HUES6 (cell line): ENCODE measurements at regions not wholly inside any gene's neighbourhood (a gene's known extent, or its start where the extent isn't known, plus 50 kb on each side); places are given as distances from the start of the nearest gene placed in this dataset.
"Not testable (repeated sequence)": the region's sequence is repeated elsewhere in the genome, so short reads cannot be mapped to it uniquely, and the experiment has no call there.

Experiments used
- H3K27ac ChIP-seq: 2 replicates; pipeline ENCODE4 v1.7.0; 2013; ENCODE audit warnings: low read depth, mild to moderate bottlenecking, low read length, inconsistent platforms
- H3K27me3 ChIP-seq: 2 replicates; pipeline ENCODE4 v1.6.1; 2013; ENCODE audit warnings: low read length; ENCODE audit not compliant: control insufficient read depth, insufficient read depth
- H3K36me3 ChIP-seq: 2 replicates; pipeline ENCODE4 v1.6.1; 2013; ENCODE audit warnings: low read length; ENCODE audit not compliant: control insufficient read depth, insufficient read depth
- H3K4me1 ChIP-seq: 2 replicates; pipeline ENCODE4 v1.6.1; 2013; ENCODE audit warnings: low read length; ENCODE audit not compliant: control insufficient read depth, insufficient read depth
- H3K4me3 ChIP-seq: 2 replicates; pipeline ENCODE4 v1.5.1; 2013; ENCODE audit warnings: low read depth, low read length
- H3K9ac ChIP-seq: one replicate; pipeline ENCODE4 v1.6.1; 2013; ENCODE audit warnings: mild to moderate bottlenecking, low read length
- H3K9me3 ChIP-seq: 2 replicates; pipeline ENCODE4 v1.6.1; 2013; ENCODE audit warnings: low read depth, low read length; ENCODE audit not compliant: control insufficient read depth, insufficient read depth

DNA sequence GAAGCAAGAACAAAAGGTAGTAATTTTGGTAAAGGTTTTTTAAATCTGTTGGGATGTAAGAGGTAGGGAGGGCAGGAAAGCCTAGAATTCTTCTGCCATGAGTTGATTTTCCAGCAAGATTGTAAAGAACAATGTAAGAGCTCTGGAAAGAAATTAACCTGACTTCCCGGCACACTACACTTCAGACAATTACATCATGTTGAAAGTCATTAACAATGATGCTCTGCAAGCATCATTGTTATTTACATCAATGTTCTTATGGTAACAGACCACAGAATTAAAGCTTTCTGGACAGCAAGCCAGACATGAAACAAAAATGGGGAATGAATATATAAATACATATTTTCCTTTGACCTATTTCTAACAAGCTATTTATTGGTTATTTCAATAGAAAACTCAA, 342.2 kb downstream of the CEP170 start:
- not testable (repeated sequence) for H3K9ac ChIP-seq, H3K27ac ChIP-seq, H3K9me3 ChIP-seq, H3K36me3 ChIP-seq, H3K4me3 ChIP-seq, H3K27me3 ChIP-seq, H3K4me1 ChIP-seq

DNA sequence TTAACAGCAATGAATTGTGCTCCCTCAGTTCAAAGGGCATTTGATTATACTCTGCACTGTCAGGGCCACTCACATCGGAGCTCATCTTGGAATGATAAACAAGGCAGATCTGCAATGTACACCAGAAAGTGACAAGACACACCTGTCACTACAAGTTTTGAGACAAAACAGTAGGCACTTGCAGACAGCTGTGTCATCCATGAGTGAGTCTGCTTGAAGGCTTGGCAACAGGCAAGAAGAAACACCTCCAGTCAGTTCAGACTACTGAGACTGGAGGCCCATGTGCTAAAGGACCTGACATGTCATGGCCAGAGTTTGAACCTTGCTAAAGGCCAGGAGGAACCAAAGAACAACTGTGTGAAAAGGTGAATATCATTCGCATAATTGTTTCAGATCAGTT, 354.5 kb downstream of the CEP170 start:
- H3K27me3 ChIP-seq, H3K27ac ChIP-seq, H3K4me1 ChIP-seq, H3K9me3 ChIP-seq, H3K4me3 ChIP-seq, H3K36me3 ChIP-seq, H3K9ac ChIP-seq: not testable (repeated sequence)

DNA sequence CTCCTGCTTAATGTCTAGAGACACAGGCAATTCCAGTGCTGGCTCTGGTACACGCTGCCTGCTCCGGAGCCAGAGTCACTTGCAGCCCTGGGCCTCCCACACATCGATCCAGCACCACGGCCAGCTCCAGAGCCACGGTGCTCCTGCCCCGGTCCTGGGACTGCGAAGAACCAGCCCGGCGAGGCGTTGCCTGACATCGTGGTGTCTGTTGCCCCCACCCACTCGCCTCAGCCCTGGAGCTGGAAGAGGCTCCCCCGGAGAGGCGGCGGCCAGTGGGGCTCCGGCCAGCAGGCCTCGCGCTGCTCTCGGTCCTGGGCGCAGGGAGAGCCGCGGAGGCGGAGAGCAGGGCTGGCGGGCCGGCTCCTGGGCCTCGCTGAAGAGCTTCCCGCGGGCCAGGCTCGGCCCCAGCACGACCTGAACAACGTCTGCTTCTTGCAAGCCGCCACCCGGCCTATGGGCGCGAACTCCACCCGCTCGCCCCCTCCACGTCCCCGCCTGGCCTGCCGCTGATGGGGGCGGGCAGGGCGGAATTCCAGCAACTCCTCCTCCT, 364.8 kb downstream of the CEP170 start:
- H3K4me3 ChIP-seq, result peak overlapping the region; percentile 52
- H3K4me1 ChIP-seq, result peaks cover 3% of the 10 kb centered on the region; the same call in 1 of the 2 replicates
- no peak overlapping the region for H3K27ac ChIP-seq

DNA sequence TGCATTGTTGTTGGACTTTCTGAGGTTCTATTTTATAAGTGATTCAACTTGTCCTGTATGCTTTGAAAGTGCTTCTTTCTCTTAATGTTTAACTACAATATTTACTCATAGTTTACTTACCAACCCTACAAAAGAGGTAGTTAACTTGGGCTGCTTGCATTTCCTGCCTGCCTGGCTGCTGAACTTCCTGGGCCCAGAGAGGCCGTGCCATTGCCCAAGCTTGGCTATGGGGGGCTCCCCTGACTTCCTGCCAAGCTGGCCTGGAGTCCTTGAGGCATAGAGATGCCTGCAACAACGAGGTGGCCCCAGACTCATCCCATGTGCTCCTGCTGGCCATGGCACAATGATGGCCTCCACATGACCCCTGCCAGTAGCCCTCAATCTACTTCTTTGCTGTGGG, 361.6 kb upstream of the PLD5 start:
- H3K36me3 ChIP-seq, result no peaks in the 10 kb centered on the region
- H3K27me3 ChIP-seq, result no peaks in the 10 kb centered on the region
- H3K27ac ChIP-seq, result no peak overlapping the region

More for the DNA sequence above, 364.8 kb downstream of the CEP170 start:
- H3K9me3 ChIP-seq, result no peaks in the 10 kb centered on the region
- H3K9ac ChIP-seq, result no peak overlapping the region
- no peaks in the 10 kb centered on the region for H3K27me3 ChIP-seq
- no peaks in the 10 kb centered on the region for H3K36me3 ChIP-seq

DNA sequence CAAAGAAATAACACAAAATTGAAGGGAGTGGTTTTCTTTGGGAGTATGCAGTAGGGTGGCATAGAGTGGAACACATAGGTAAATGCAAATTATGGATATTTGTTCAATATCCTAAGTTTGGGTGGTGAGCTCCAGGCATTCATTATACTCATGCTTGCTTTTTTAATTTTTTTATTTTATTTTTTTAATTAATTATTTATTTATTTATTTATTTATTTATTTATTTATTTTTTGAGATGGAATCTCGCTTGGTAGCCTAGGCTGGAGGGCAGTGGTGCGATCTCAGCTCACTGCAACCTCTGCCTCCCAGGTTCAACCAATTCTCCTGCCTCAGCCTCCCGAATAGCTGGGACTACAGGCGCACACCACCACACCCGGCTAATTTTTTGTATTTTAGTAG, 355.5 kb upstream of the PLD5 start:
- not testable (repeated sequence) for H3K9ac ChIP-seq, H3K27me3 ChIP-seq, H3K4me1 ChIP-seq, H3K27ac ChIP-seq, H3K9me3 ChIP-seq, H3K36me3 ChIP-seq, H3K4me3 ChIP-seq

More for the DNA sequence above, 361.6 kb upstream of the PLD5 start:
- Histone ChIP-seq H3K4me3 (no peak overlapping the region), H3K9me3 (no peaks in the 10 kb centered on the region), H3K4me1 (peaks cover 3% of the 10 kb centered on the region; the same call in 1 of the 2 replicates), H3K9ac (no peak overlapping the region)

DNA sequence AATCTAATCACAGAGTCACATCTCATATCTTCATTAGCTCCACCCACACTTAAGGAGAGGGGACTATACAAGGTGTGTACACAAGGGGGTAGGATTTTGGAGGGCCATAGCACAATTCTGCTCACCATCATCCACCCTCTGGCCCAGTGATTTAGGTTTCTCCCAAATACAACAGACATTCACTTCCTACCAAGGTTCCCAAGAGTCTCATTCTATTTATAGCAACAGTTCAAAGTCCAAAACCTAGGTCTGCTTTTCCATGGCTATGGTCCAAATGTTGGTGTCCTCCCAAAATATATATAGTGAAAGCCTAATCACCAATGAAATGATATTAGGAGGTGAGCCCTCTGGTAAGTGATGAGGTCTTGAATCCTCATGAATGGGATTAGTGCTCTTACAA, 353.2 kb upstream of the PLD5 start:
- H3K36me3 ChIP-seq, result no peaks in the 10 kb centered on the region
- no peak overlapping the region for H3K4me3 ChIP-seq
- H3K4me1 ChIP-seq, result no peaks in the 10 kb centered on the region
- no peak overlapping the region for H3K27ac ChIP-seq
- H3K27me3 ChIP-seq, result no peaks in the 10 kb centered on the region
- H3K9ac ChIP-seq, result no peak overlapping the region
- H3K9me3 ChIP-seq, result no peaks in the 10 kb centered on the region

DNA sequence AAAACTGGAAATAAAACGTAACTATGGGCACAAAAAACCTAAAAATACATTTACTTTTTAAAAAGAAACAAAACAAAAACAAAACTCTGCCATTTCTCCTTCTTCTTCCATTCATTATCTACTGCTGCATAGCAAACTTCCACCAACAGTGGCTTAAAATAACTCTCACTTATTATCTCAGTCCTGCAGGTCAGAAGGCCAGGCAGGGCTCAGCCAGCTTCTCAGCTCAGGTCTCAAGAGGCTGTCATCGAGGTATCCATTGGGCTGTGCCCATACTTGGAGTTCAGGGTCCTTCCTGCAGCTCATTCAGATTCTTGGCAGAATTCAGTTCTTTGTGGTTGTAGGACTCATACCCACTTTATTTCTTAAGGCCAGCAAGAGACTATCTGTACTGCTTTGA, 352.7 kb upstream of the PLD5 start:
- Histone ChIP-seq H3K9me3 (no peaks in the 10 kb centered on the region), H3K27me3 (no peaks in the 10 kb centered on the region), H3K27ac (no peak overlapping the region), H3K9ac (no peak overlapping the region), H3K4me1 (no peaks in the 10 kb centered on the region), H3K4me3 (no peak overlapping the region), H3K36me3 (no peaks in the 10 kb centered on the region)

DNA sequence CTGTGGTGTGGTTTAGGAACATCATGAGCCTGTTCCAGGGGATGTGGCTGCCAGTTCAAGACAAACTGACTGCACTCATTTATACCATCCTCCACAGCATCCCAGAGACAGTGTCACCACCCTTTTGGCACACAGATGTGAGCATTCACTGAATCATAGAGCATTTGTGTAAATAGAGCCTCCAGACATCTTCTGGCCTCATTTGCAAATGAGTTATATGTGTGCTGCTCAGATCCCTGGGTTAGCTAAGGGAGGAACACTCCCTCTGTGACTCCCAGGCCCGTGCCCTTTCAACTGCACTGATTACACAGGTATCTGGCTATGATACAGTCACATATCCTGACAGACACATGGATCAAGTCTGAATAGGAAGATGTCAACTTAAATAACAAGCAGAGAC, 351.5 kb upstream of the PLD5 start:
- no peak overlapping the region for H3K9ac ChIP-seq
- H3K4me1 ChIP-seq, result no peaks in the 10 kb centered on the region
- H3K9me3 ChIP-seq, result no peaks in the 10 kb centered on the region
- no peak overlapping the region for H3K27ac ChIP-seq
- H3K27me3 ChIP-seq, result no peaks in the 10 kb centered on the region
- no peak overlapping the region for H3K4me3 ChIP-seq
- no peaks in the 10 kb centered on the region for H3K36me3 ChIP-seq

DNA sequence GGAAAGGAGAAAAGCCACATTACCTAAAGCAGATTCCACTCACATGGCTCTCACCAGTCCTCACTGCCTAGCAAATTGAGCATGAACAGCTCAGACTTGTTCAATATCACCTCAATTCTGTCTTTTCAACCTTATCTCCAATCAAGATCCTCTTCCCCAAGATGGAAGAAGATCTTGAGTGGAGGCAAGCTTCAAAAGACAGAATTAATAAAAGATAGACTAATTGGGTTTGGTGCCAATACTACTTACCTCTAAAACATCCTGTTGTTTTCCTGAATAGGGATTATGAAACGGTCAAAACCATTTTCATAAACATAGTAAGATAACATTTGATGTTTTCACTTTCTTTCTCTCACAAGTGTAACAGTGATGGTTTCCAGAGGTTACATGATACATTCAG, 349.2 kb upstream of the PLD5 start:
- Histone ChIP-seq H3K4me3 (no peak overlapping the region), H3K27me3 (no peaks in the 10 kb centered on the region), H3K27ac (no peak overlapping the region), H3K36me3 (no peaks in the 10 kb centered on the region), H3K4me1 (0 out of 2 replicates have a peak, but pooled peaks cover 4% of the 10 kb centered on the region), H3K9ac (no peak overlapping the region), H3K9me3 (no peaks in the 10 kb centered on the region)

DNA sequence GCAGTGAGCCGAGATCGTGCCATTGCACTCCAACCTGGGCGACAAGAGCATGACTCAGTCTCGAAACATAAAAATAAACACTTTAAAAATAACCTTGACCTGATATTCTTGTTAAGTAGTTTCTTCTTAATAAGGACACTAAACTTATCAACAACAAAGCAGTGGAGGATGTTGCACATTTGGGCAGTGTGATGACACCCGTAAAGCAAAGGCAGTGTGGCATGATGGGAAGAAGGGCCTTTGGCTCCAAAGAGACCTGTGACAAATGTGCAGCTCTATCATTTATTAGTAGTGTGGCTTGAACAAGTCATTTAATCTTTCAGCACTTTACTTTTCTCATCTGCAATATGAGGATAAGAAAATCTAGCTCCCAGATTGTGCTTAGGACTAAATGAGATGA, 348.0 kb upstream of the PLD5 start:
- Histone ChIP-seq H3K27me3 (no peaks in the 10 kb centered on the region), H3K36me3 (no peaks in the 10 kb centered on the region), H3K4me3 (no peak overlapping the region), H3K4me1 (0 out of 2 replicates have a peak, but pooled peaks cover 4% of the 10 kb centered on the region), H3K9ac (no peak overlapping the region), H3K27ac (no peak overlapping the region), H3K9me3 (no peaks in the 10 kb centered on the region)

DNA sequence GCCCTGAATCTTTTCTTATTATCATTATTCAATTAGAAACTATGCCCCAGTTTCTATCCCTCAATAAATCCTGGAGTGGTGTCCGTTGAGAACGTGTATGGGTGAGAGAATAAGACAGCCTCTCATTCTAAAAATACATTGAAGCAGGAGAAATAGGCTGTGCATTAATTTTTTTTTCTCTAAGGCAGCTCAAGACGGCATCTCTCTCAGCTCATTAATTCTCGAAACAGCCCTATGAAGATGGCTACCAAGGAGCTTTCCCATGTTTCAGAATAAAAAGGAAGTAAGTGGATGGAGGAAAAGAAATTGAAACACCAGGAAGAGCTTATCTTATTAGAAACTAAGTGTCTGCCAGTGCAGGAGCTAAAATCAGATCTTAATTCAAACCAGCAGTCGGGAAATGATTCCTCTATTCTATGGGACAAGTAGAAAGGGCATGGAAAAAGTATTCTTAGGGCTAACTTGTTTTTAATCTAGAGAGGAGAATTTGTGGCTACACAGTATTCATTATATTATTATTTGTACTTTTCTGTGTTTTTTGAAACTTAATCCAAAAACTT, 347.1 kb upstream of the PLD5 start:
- Histone ChIP-seq H3K27ac (no peak overlapping the region), H3K9me3 (no peaks in the 10 kb centered on the region), H3K36me3 (no peaks in the 10 kb centered on the region), H3K4me3 (no peak overlapping the region), H3K4me1 (0 out of 2 replicates have a peak, but pooled peaks cover 4% of the 10 kb centered on the region), H3K27me3 (no peaks in the 10 kb centered on the region), H3K9ac (no peak overlapping the region)
